ENCODE measurements at regions not wholly inside any gene's neighbourhood (a gene's known extent, or its start where the extent isn't known, plus 50 kb on each side); places are given as distances from the start of the nearest gene placed in this dataset.

DNA sequence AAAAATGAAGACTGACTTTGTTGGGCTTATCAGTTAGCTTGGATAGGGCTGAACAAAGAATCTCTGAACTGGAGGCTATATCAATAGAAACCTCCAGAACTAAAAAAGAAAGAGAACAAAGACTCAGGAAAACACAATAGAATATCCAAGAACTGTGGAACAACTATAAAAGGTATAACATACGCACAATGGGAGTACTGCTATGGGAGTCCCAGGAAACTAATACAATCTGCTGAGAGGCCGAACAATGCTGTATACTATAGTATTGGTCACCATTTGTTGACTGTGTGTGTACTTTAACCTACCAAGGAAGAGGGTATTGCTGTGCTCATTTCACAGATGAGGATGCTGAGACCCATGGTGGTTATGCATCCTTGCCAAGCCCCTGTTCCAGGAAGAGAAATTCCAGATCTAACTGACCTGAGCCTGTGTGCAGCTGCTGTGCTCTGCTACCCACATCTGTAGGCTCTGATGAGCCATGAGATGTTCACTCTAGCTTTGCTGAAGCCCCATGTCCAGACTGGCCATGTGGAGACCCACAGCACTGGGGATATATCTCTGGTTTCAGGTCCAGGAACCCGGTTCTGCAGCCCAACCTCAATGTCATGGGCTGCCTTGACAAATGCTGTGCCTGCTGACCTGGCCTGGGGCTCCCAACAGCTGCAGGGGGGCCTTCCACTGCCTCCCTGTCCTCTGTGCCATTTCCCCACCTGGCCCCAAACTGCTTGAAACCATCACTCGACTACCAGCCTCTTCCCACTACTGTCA, 254.3 kb upstream of the TNRC6C start:
- TF ChIP-seq EP300 (IDR thresholded peaks at IDR 0.05): no peak
- TF ChIP-seq POLR2A (IDR thresholded peaks at IDR 0.05): no peak
- TF ChIP-seq, protein P1, sequence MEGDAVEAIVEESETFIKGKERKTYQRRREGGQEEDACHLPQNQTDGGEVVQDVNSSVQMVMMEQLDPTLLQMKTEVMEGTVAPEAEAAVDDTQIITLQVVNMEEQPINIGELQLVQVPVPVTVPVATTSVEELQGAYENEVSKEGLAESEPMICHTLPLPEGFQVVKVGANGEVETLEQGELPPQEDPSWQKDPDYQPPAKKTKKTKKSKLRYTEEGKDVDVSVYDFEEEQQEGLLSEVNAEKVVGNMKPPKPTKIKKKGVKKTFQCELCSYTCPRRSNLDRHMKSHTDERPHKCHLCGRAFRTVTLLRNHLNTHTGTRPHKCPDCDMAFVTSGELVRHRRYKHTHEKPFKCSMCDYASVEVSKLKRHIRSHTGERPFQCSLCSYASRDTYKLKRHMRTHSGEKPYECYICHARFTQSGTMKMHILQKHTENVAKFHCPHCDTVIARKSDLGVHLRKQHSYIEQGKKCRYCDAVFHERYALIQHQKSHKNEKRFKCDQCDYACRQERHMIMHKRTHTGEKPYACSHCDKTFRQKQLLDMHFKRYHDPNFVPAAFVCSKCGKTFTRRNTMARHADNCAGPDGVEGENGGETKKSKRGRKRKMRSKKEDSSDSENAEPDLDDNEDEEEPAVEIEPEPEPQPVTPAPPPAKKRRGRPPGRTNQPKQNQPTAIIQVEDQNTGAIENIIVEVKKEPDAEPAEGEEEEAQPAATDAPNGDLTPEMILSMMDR (IDR thresholded peaks at IDR 0.05): no peak

Data from stomach (tissue), 4 donors.